K562 (cell line): ENCODE measurements at regions not wholly inside any gene's neighbourhood (a gene's known extent, or its start where the extent isn't known, plus 50 kb on each side); places are given as distances from the start of the nearest gene placed in this dataset.

Source experiments
- ATAC-seq: fragments of 200-7000 bp; cut with Tn5 transposase; 3 replicates; pipeline ENCODE4 v1.9.1; 2020; ENCODE audit warnings: moderate library complexity
- BruUV-seq: library from RNA; stranded (reverse); fragments of 400-500 nt; replicated peaks from 2 replicates; lab custom pipeline; 2021; lab: Mats Ljungman, UMichigan
- CTCF ChIA-PET: fragments of 300-600 bp; formaldehyde crosslinking; extraction: SDS; loops from one replicate; lab custom pipeline; 2021; ENCODE audit warnings: low intra/inter-chr PET ratio; lab: Yijun Ruan, JAX
- POLR2A ChIA-PET: fragments of 300-600, 350-650 bp; sonication (Branson Sonifier 250); formaldehyde crosslinking; extraction: SDS; loops from one replicate; lab custom pipeline; 2021; ENCODE audit warnings: antibody characterized with exemption, inconsistent platforms; lab: Yijun Ruan, JAX
- DNase-seq, 4 experiments: peaks; one replicate each; pipeline versions ENCODE4 v3.0.0 to v3.0.0-alpha.2; 2011 to 2018; ENCODE audit warnings: low spot score in 3 of 4, mixed read lengths in 3 of 4; ENCODE audit errors: extremely low read depth in 1 of 4
- FAIRE-seq: peaks from 2 replicates; lab custom pipeline; 2011; peaks lifted over from hg19 to GRCh38; lab: Jason Lieb, UNC
- H2AFZ ChIP-seq: 2 replicates; pipeline ENCODE4 v1.6.0; 2011; ENCODE audit warnings: low read depth, low read length, control low read depth, inconsistent platforms
- H3K27ac ChIP-seq: fragments of 200-600 bp; 3 replicates; pipeline ENCODE4 v1.8.0; 2011; ENCODE audit warnings: low read depth, mild to moderate bottlenecking, control low read depth, inconsistent platforms, low read length, moderate library complexity, mixed read lengths; ENCODE audit errors: extremely low read depth
- H3K27me3 ChIP-seq, 2 experiments: fragments of 300-600 bp in 1 of 2; 2 replicates in 1 of 2; 3 replicates in 1 of 2; pipeline versions ENCODE4 v1.6.0 to v1.8.0; 2011; ENCODE audit warnings: inconsistent platforms in 2 of 2, low read length in 2 of 2, mild to moderate bottlenecking in 1 of 2, mixed read lengths in 1 of 2, moderate library complexity in 1 of 2; ENCODE audit not compliant: control insufficient read depth in 2 of 2, insufficient read depth in 2 of 2
- H3K36me3 ChIP-seq: fragments of 300-600 bp; 3 replicates; pipeline ENCODE4 v1.8.0; 2011; ENCODE audit warnings: mild to moderate bottlenecking, low read length, inconsistent platforms; ENCODE audit not compliant: control insufficient read depth, insufficient read depth
- H3K4me1 ChIP-seq, 2 experiments: fragments of 200-600 bp in 1 of 2; replicated peaks in 1 of 2; 2 replicates in 1 of 2; 3 replicates in 1 of 2; pipeline versions ENCODE4 v1.5.1 to v1.8.0; 2011; ENCODE audit warnings: inconsistent platforms in 2 of 2, low read length in 2 of 2, mild to moderate bottlenecking in 1 of 2, mixed read lengths in 1 of 2, moderate library complexity in 1 of 2; ENCODE audit not compliant: control insufficient read depth in 2 of 2, insufficient read depth in 2 of 2
- H3K4me2 ChIP-seq: 2 replicates; pipeline ENCODE4 v1.6.1; 2011; ENCODE audit warnings: low read length, control low read depth, inconsistent platforms, mixed read lengths; ENCODE audit not compliant: insufficient read depth
- H3K4me3 ChIP-seq: fragments of 200-600 bp; sonication (generic), shearing (Covaris generic); 2 replicates; pipeline ENCODE4 v1.5.1; 2016; ENCODE audit warnings: control low read depth, inconsistent platforms
- H3K79me2 ChIP-seq: fragments of 200-600 bp; 3 replicates; pipeline ENCODE4 v1.8.0; 2011; ENCODE audit warnings: low read length, inconsistent platforms; ENCODE audit not compliant: control insufficient read depth, insufficient read depth
- H3K9ac ChIP-seq, 2 experiments: 2 replicates each; pipeline versions ENCODE4 v1.6.0 to v1.6.1; 2011; ENCODE audit warnings: low read depth in 2 of 2, low read length in 2 of 2, control low read depth in 1 of 2, inconsistent platforms in 1 of 2, mild to moderate bottlenecking in 1 of 2, mixed read lengths in 1 of 2; ENCODE audit not compliant: insufficient read depth in 1 of 2
- H3K9me1 ChIP-seq: one replicate; pipeline ENCODE4 v1.6.0; 2011; ENCODE audit warnings: inconsistent platforms, mild to moderate bottlenecking, low read length, moderate library complexity; ENCODE audit not compliant: control insufficient read depth, insufficient read depth
- H3K9me3 ChIP-seq: replicated peaks from 2 replicates; pipeline ENCODE4 v1.5.1; 2011; ENCODE audit warnings: low read depth, low read length, inconsistent platforms; ENCODE audit not compliant: control insufficient read depth, insufficient read depth
- H4K20me1 ChIP-seq: replicated peaks from 2 replicates; pipeline ENCODE4 v1.6.1; 2011; ENCODE audit warnings: low read length, inconsistent platforms, mixed read lengths; ENCODE audit not compliant: control insufficient read depth, insufficient read depth
- EZH2 ChIP-seq: IDR thresholded peaks from 2 replicates; pipeline ENCODE4 v1.6.1; 2012; ENCODE audit warnings: low read depth, mild to moderate bottlenecking, inconsistent platforms, low read length, borderline replicate concordance
- GTF3C2 ChIP-seq: IDR thresholded peaks from 3 replicates; pipeline ENCODE4 v1.6.1; 2011; ENCODE audit warnings: borderline replicate concordance, mild to moderate bottlenecking, moderate library complexity; ENCODE audit not compliant: insufficient read length; ENCODE audit errors: extremely low read depth
- HBP1 ChIP-seq: fragments of 450-650 bp; formaldehyde crosslinking; IDR thresholded peaks from 2 replicates; pipeline ENCODE4 v1.4.0; 2022; ENCODE audit warnings: missing genetic modification characterization
- NCOA1 ChIP-seq: fragments of 450-650 bp; IDR thresholded peaks from 2 replicates; pipeline ENCODE4 v1.6.1; 2016; ENCODE audit warnings: low read depth
- PHF8 ChIP-seq: fragments of 200-600 bp; sonication (generic); IDR thresholded peaks from 2 replicates; pipeline ENCODE4 v1.6.1; 2012; ENCODE audit warnings: mixed run types, mild to moderate bottlenecking, inconsistent platforms, low read length, moderate library complexity, borderline replicate concordance
- SRSF3 ChIP-seq: fragments of 200-400 bp; formaldehyde crosslinking; IDR thresholded peaks from 2 replicates; pipeline ENCODE4 v1.6.1; 2016; ENCODE audit warnings: mild to moderate bottlenecking, low read length, moderate library complexity; ENCODE audit not compliant: insufficient read depth
- ZC3H11A ChIP-seq: IDR thresholded peaks from 2 replicates; pipeline ENCODE4 v1.6.1; 2012; ENCODE audit warnings: low read depth, low read length, improper control_type of control experiment
- ZEB2 ChIP-seq: fragments of 450-650 bp; IDR thresholded peaks from 2 replicates; pipeline ENCODE4 v1.6.1; 2016
- ZNF717 ChIP-seq: fragments of 250-450 bp; sonication (Bioruptor Pico); IDR thresholded peaks from 2 replicates; pipeline ENCODE4 v1.5.0; 2021
- WGBS: fragments of 100-300 bp; shearing (Covaris generic); methylation state at CpG from one replicate; pipeline ENCODE4 v1.1.6; 2016; ENCODE audit warnings: low coverage, mixed read lengths; ENCODE audit not compliant: insufficient coverage; ENCODE audit errors: missing lambda C conversion rate; 5-methylcytosine and 5-hydroxymethylcytosine counted together
- in situ Hi-C: fragments of 300-500 bp; cut with MboI; formaldehyde crosslinking; loops from 4 replicates; pipeline ENCODE4 v1.15.0; 2018; ENCODE audit warnings: inconsistent platforms, mixed read lengths
- intact Hi-C: fragments of 100-400 bp; cut with micrococcal nuclease; formaldehyde crosslinking; loops from 2 replicates; pipeline ENCODE4 v1.14.2; 2022
- TF ChIP-seq, protein P1 (sequence below): sonication (generic); formaldehyde crosslinking; IDR thresholded peaks from 2 replicates; pipeline ENCODE4 v1.8.0; 2022; ENCODE audit warnings: mild to moderate bottlenecking, missing genetic modification reagents
- TF ChIP-seq, protein P2 (sequence below): sonication (generic); formaldehyde crosslinking; IDR thresholded peaks from 2 replicates; pipeline ENCODE4 v1.8.1; 2023; ENCODE audit warnings: mild to moderate bottlenecking, missing genetic modification reagents

- WGBS: 0% methylated on average over 8 of the region's 8 CpGs
- FAIRE-seq (no peak), DNase-seq (no peak), ATAC-seq (no peak)
- Histone ChIP-seq H2AFZ (no peak overlapping the region), H3K36me3 (no peaks in the 10 kb centered on the region), H3K27me3 (no peaks in the 10 kb centered on the region), H3K4me1 (no peaks in the 10 kb centered on the region; a peak in 1 of 5 replicates), H4K20me1 (no peaks in the 10 kb centered on the region; the same call in 1 of the 2 replicates), H3K27ac (no peak overlapping the region), H3K9me3 (no peaks in the 10 kb centered on the region), H3K9me1 (no peaks in the 10 kb centered on the region), H3K4me2 (no peak overlapping the region), H3K79me2 (no peaks in the 10 kb centered on the region), H3K9ac (no peak overlapping the region), H3K4me3 (no peak overlapping the region)
- intact Hi-C loops: no loop called here
- CTCF ChIA-PET: no interaction called here
- POLR2A ChIA-PET: no interaction called here
- BruUV-seq: no TSS peak
- in situ Hi-C loops: no loop called here
- TF ChIP-seq, protein P1, sequence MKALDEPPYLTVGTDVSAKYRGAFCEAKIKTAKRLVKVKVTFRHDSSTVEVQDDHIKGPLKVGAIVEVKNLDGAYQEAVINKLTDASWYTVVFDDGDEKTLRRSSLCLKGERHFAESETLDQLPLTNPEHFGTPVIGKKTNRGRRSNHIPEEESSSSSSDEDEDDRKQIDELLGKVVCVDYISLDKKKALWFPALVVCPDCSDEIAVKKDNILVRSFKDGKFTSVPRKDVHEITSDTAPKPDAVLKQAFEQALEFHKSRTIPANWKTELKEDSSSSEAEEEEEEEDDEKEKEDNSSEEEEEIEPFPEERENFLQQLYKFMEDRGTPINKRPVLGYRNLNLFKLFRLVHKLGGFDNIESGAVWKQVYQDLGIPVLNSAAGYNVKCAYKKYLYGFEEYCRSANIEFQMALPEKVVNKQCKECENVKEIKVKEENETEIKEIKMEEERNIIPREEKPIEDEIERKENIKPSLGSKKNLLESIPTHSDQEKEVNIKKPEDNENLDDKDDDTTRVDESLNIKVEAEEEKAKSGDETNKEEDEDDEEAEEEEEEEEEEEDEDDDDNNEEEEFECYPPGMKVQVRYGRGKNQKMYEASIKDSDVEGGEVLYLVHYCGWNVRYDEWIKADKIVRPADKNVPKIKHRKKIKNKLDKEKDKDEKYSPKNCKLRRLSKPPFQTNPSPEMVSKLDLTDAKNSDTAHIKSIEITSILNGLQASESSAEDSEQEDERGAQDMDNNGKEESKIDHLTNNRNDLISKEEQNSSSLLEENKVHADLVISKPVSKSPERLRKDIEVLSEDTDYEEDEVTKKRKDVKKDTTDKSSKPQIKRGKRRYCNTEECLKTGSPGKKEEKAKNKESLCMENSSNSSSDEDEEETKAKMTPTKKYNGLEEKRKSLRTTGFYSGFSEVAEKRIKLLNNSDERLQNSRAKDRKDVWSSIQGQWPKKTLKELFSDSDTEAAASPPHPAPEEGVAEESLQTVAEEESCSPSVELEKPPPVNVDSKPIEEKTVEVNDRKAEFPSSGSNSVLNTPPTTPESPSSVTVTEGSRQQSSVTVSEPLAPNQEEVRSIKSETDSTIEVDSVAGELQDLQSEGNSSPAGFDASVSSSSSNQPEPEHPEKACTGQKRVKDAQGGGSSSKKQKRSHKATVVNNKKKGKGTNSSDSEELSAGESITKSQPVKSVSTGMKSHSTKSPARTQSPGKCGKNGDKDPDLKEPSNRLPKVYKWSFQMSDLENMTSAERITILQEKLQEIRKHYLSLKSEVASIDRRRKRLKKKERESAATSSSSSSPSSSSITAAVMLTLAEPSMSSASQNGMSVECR (CRISPR knock-in tag): no peak
- no peak for TF ChIP-seq ZNF717
- TF ChIP-seq GTF3C2: no peak
- TF ChIP-seq EZH2: no peak
- no peak for TF ChIP-seq SRSF3
- TF ChIP-seq PHF8: no peak
- TF ChIP-seq, protein P2, sequence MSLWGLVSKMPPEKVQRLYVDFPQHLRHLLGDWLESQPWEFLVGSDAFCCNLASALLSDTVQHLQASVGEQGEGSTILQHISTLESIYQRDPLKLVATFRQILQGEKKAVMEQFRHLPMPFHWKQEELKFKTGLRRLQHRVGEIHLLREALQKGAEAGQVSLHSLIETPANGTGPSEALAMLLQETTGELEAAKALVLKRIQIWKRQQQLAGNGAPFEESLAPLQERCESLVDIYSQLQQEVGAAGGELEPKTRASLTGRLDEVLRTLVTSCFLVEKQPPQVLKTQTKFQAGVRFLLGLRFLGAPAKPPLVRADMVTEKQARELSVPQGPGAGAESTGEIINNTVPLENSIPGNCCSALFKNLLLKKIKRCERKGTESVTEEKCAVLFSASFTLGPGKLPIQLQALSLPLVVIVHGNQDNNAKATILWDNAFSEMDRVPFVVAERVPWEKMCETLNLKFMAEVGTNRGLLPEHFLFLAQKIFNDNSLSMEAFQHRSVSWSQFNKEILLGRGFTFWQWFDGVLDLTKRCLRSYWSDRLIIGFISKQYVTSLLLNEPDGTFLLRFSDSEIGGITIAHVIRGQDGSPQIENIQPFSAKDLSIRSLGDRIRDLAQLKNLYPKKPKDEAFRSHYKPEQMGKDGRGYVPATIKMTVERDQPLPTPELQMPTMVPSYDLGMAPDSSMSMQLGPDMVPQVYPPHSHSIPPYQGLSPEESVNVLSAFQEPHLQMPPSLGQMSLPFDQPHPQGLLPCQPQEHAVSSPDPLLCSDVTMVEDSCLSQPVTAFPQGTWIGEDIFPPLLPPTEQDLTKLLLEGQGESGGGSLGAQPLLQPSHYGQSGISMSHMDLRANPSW (CRISPR knock-in tag): no peak
- no peak for TF ChIP-seq NCOA1
- no peak for TF ChIP-seq ZEB2
- TF ChIP-seq ZC3H11A: no peak
- TF ChIP-seq HBP1 (CRISPR knock-in tag): no peak
Observed at GRCh38 chr16:49200223-49200820, 81.3 kb downstream of the CBLN1 start.
